GM18505 (cell line): ENCODE measurements at regions not wholly inside any gene's neighbourhood (a gene's known extent, or its start where the extent isn't known, plus 50 kb on each side); places are given as distances from the start of the nearest gene placed in this dataset.

Experiments
- ATAC-seq: cut with Tn5 transposase; IDR thresholded peaks from one replicate; pipeline ENCODE4 v1.9.1; 2021; ENCODE audit not compliant: unreplicated experiment
- POLR2A ChIP-seq: IDR thresholded peaks from 4 replicates; pipeline ENCODE4 v1.6.1; 2011; ENCODE audit warnings: borderline replicate concordance; ENCODE audit not compliant: insufficient read depth, insufficient read length; ENCODE audit errors: extremely low read depth

GRCh38 chr3:159775372-159775961 lies 213.2 kb upstream of the IL12A start:
- ATAC-seq = no peak
- TF ChIP-seq POLR2A = no peak

GRCh38 chr3:159776779-159777178 lies 211.9 kb upstream of the IL12A start:
- no peak for ATAC-seq
- no peak for TF ChIP-seq POLR2A

- ATAC-seq = no peak
- no peak for TF ChIP-seq POLR2A
These were observed 208.8 kb upstream of the IL12A start for GRCh38 chr3:159779883-159780282.

GRCh38 chr3:159781867-159782266 lies 206.8 kb upstream of the IL12A start:
- TF ChIP-seq POLR2A = no peak
- ATAC-seq = no peak

GRCh38 chr3:159782724-159783421 lies 205.8 kb upstream of the IL12A start:
- ATAC-seq = no peak
- TF ChIP-seq POLR2A = no peak

GRCh38 chr3:159783780-159784742 lies 204.6 kb upstream of the IL12A start:
- TF ChIP-seq POLR2A = no peak
- no peak for ATAC-seq

GRCh38 chr3:159785273-159785708 lies 203.3 kb upstream of the IL12A start:
- TF ChIP-seq POLR2A = no peak
- ATAC-seq = no peak

GRCh38 chr3:159786489-159787177 lies 202.0 kb upstream of the IL12A start:
- no peak for TF ChIP-seq POLR2A
- ATAC-seq = no peak

GRCh38 chr3:159787178-159787574 lies 201.5 kb upstream of the IL12A start:
- ATAC-seq = no peak
- TF ChIP-seq POLR2A = no peak

GRCh38 chr3:159787794-159788205 lies 200.8 kb upstream of the IL12A start:
- no peak for TF ChIP-seq POLR2A
- no peak for ATAC-seq

GRCh38 chr3:159788291-159788690 lies 200.3 kb upstream of the IL12A start:
- TF ChIP-seq POLR2A = no peak
- no peak for ATAC-seq

- ATAC-seq = no peak
- TF ChIP-seq POLR2A = no peak
These were observed 199.6 kb upstream of the IL12A start for GRCh38 chr3:159789017-159789416.
